Astrocyte of the spinal cord (primary cell): ENCODE measurements at regions not wholly inside any gene's neighbourhood (a gene's known extent, or its start where the extent isn't known, plus 50 kb on each side); places are given as distances from the start of the nearest gene placed in this dataset.
"Not testable (repeated sequence)": the region's sequence is repeated elsewhere in the genome, so short reads cannot be mapped to it uniquely, and the experiment has no call there.

Experiments used
- DNase-seq: peaks from one replicate; pipeline ENCODE4 v3.0.0; 2011; ENCODE audit warnings: low read depth, low spot score
- H3K4me3 ChIP-seq: 2 replicates; pipeline ENCODE4 v1.5.1; 2011; ENCODE audit warnings: low read depth, mild to moderate bottlenecking, low read length, moderate library complexity
- in situ Hi-C: cut with HindIII; loops from 2 replicates; pipeline ENCODE4 v1.10.0; 2017; ENCODE audit warnings: low sequenced_read_pairs
- TF ChIP-seq, protein P1 (sequence below): IDR thresholded peaks from 2 replicates; pipeline ENCODE4 v1.5.1; 2012; ENCODE audit warnings: low read depth, mild to moderate bottlenecking, low read length, inconsistent platforms

DNA sequence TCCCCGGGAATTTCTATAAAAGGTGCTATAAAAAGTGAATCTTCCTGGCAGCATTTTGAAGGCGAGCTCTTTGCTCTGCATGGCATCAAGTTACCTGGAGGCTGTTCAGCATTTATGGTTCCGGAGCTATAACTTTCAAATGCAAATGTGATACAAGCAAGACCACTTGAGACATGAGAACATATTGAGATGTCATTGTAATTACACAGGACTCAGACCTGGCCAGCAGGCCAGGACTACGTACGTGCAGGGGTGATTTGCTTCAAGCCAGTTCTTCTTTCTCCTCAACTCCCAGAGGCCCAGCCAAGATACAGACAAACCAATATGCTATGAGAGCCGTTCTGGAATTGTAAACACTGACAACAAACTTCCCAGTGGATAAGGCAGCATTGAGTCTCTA lies 227.4 kb upstream of the FAT3 start:
- no peak overlapping the region for H3K4me3 ChIP-seq
- no peak for DNase-seq
- TF ChIP-seq, protein P1, sequence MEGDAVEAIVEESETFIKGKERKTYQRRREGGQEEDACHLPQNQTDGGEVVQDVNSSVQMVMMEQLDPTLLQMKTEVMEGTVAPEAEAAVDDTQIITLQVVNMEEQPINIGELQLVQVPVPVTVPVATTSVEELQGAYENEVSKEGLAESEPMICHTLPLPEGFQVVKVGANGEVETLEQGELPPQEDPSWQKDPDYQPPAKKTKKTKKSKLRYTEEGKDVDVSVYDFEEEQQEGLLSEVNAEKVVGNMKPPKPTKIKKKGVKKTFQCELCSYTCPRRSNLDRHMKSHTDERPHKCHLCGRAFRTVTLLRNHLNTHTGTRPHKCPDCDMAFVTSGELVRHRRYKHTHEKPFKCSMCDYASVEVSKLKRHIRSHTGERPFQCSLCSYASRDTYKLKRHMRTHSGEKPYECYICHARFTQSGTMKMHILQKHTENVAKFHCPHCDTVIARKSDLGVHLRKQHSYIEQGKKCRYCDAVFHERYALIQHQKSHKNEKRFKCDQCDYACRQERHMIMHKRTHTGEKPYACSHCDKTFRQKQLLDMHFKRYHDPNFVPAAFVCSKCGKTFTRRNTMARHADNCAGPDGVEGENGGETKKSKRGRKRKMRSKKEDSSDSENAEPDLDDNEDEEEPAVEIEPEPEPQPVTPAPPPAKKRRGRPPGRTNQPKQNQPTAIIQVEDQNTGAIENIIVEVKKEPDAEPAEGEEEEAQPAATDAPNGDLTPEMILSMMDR, result no peak
- in situ Hi-C loops, result no loop called here

DNA sequence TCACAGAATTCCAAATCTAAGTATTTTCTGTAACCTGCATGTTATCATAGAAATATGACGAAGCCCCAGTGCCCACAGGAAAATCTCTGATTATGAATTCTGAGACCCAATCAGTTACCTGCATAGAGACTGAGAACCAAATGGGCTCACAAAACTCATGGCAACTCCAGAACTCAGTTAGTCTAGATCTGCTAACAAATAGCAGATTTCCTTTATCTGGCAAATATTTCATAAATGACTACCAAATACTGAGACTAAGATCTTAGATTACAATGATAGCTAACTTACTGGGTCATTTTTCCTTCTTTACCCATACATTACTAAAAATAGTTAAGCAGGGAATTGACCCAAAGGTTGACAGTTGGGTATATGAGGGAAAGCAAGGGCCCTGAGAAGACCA lies 228.1 kb upstream of the FAT3 start:
- no peak overlapping the region for H3K4me3 ChIP-seq
- in situ Hi-C loops, result no loop called here
- TF ChIP-seq, protein P1, result no peak
- no peak for DNase-seq

DNA sequence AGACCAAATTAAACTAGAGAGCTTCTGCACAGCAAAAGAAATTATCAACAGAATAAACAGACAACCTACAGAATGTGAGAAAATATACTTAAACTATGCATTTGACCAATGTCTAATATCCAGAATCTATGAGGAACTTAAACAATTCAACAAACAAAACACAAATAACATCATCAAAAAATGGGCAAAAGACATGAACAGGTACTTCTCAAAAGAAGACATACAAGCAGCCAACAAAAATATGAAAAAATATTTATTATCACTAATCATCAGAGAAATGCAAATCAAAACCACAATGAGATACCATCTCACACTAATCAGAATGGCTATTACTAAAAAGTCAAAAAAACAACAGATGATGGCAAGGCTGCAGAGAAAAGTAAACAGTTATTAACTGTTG lies 236.2 kb upstream of the FAT3 start:
- H3K4me3 ChIP-seq, in situ Hi-C loops, DNase-seq: not testable (repeated sequence)

DNA sequence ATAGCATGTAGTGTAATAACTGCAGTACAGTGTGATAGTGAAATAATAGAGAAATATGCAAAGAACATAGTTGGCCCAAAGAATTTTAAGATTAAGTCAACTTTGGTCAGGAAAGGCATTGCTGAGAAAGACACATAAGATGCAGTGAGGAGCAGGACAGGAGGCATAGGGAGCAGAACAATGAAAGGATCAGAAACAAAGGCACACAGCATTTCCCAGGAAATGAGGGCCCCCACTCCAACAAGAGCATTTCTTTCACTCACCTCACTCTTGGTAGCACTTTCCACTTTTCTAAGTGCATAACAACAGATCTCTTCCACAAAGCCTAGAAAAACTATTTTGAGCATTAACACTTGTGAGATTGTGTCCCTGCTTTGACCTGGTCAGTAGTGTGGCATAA lies 238.4 kb upstream of the FAT3 start:
- TF ChIP-seq, protein P1, result no peak
- no peak overlapping the region for H3K4me3 ChIP-seq
- DNase-seq, result no peak
- in situ Hi-C loops, result no loop called here

DNA sequence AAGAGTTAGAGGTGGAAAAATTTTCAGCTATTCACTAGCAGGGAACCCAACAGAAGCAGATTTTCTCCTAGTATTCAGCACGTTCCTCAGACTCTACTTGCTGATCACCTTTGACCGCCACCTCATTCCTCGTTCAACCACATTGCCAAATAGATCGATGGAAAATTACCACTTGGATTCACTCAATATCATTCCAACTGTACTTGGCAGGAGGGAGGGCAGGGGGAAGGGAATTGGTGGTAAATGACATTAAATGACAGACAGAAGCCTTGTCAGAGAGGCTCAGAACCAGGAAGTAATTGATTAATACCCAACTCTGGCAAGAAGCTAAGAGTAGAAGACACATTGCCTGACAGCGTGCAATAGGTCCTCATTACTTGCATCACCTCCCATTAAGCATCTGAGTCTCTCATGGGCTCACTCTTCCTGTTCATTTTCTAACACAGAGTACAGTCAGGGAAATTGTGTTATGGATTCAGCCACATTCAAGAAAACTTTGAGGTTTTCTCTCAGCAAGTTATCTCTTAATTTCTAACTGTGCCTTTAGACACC lies 240.5 kb upstream of the FAT3 start:
- peak; percentile 9 for DNase-seq
- TF ChIP-seq, protein P1, result no peak
- no peak overlapping the region for H3K4me3 ChIP-seq
- in situ Hi-C loops, result no loop called here

DNA sequence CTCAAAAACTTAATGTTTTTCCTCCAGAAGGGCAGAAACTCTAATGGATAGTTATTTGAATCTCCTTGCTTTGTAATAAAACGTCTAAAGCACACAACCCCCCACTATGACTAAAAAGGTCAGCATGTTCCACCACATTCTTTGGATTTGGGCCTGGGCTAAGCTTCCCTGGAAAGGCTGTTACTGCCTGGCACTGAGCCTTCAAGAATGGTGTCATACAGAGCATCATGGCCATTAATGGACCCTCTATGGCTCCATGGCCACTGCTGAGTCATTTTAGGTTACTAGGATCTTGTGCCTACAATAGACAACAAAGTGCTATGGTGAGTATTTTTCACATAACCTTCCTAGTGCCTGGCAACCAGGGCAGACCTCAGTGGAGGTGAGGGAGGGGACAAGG lies 242.6 kb upstream of the FAT3 start:
- in situ Hi-C loops, result no loop called here
- peak; percentile 99 for DNase-seq
- no peak overlapping the region for H3K4me3 ChIP-seq
- TF ChIP-seq, protein P1, result no peak

DNA sequence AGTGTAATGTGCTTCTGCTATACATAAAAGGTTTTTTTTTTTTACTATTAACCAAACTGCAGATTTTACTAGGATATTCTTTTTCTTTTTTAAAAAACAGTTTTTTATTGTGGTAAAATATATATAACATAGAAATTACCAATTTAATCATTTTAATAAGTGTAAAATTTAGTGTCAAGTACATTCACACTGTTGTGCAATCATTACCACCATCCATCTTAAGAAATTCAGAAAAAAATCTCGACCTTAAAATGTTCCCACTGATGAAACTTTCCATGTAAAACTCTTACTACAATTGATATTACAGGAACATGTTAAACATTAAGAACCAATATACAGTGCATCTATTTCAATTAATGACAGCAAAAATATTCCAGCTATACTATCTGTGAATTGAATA lies 244.8 kb upstream of the FAT3 start:
- DNase-seq, result no peak
- in situ Hi-C loops, result no loop called here
- H3K4me3 ChIP-seq, result no peak overlapping the region
- TF ChIP-seq, protein P1, result no peak
